Sigmoid colon (tissue), 6 donors: ENCODE measurements at regions not wholly inside any gene's neighbourhood (a gene's known extent, or its start where the extent isn't known, plus 50 kb on each side); places are given as distances from the start of the nearest gene placed in this dataset.

Experiments
- DNase-seq: peaks from one replicate; pipeline ENCODE4 v3.0.0-alpha.2; 2019
- H3K27ac ChIP-seq, 4 donors: fragments of 200-600 bp; sonication (generic); one replicate each; pipeline ENCODE4 v1.5.1; 2016 to 2019; ENCODE audit warnings: mild to moderate bottlenecking in 1 of 4
- H3K27me3 ChIP-seq, 3 donors: fragments of 200-600 bp; sonication (generic); one replicate each; pipeline ENCODE4 v1.5.1; 2019; ENCODE audit warnings: mild to moderate bottlenecking in 1 of 3
- H3K36me3 ChIP-seq, 4 donors: fragments of 200-600 bp; sonication (generic); one replicate each; pipeline ENCODE4 v1.5.1; 2016 to 2019
- H3K4me1 ChIP-seq, 4 donors: fragments of 200-600 bp; sonication (generic); one replicate each; pipeline ENCODE4 v1.5.1; 2017 to 2019
- H3K4me3 ChIP-seq, 4 donors: fragments of 200-600 bp; sonication (generic); one replicate each; pipeline ENCODE4 v1.5.1; 2017 to 2019; ENCODE audit warnings: mild to moderate bottlenecking in 2 of 4, moderate library complexity in 1 of 4
- H3K9me3 ChIP-seq, 4 donors: fragments of 200-600 bp in 3 of 4; sonication (generic) in 3 of 4; one replicate each; pipeline versions ENCODE4 v1.5.1 to v1.6.1; 2013 to 2019
- CTCF ChIP-seq, 4 experiments: fragments of 450-650 bp in 3 of 4; fragments of 200-600 bp in 1 of 4; IDR thresholded peaks; one replicate each; pipeline ENCODE4 v1.5.1; 2016 to 2019; ENCODE audit warnings: antibody characterized with exemption in 4 of 4, mild to moderate bottlenecking in 3 of 4, moderate library complexity in 2 of 4
- EP300 ChIP-seq, 4 donors: sonication (generic); formaldehyde crosslinking; IDR thresholded peaks; one replicate each; pipeline ENCODE4 v1.6.1; 2017; ENCODE audit warnings: antibody characterized with exemption in 4 of 4
- POLR2A ChIP-seq, 2 donors: fragments of 450-650 bp; IDR thresholded peaks; one replicate each; pipeline ENCODE4 v1.6.1; 2016; ENCODE audit warnings: antibody characterized with exemption in 2 of 2, mild to moderate bottlenecking in 2 of 2, moderate library complexity in 2 of 2
- POLR2AphosphoS5 ChIP-seq, 4 donors: sonication (generic); formaldehyde crosslinking; IDR thresholded peaks; one replicate each; pipeline ENCODE4 v1.6.1; 2017; ENCODE audit warnings: antibody characterized with exemption in 4 of 4
- WGBS, 2 donors: extraction: QIAGEN DNeasy Blood & Tissue Kit; methylation state at CpG; one replicate each; pipeline ENCODE4 v1.1.7; 2013; 5-methylcytosine and 5-hydroxymethylcytosine counted together
- intact Hi-C: fragments of 100-400 bp; cut with DNase I; formaldehyde crosslinking; loops from one replicate; pipeline ENCODE4 v1.15.1; 2023
- donor health status: healthy with polysubstance abuse.
- donor health status: healthy.

- H3K36me3 ChIP-seq = no peaks in the 10 kb centered on the region
- peaks cover 0 to 34% (median 22%) of the 10 kb centered on the region in 4 donors for H3K4me1 ChIP-seq
- no peak for TF ChIP-seq POLR2AphosphoS5 (IDR thresholded peaks at IDR 0.05)
- no peak for TF ChIP-seq POLR2A (IDR thresholded peaks at IDR 0.05)
- TF ChIP-seq EP300 (IDR thresholded peaks at IDR 0.05) = no peak
- TF ChIP-seq CTCF (IDR thresholded peaks at IDR 0.05) = no peak
- 70 to 83% methylated on average over 1 of the region's 1 CpG for WGBS, 2 donors
- intact Hi-C loops = no loop called here
- no peak overlapping the region for H3K4me3 ChIP-seq
- peaks cover 0 to 5% (median 0%) of the 10 kb centered on the region in 4 donors for H3K9me3 ChIP-seq
- DNase-seq = no peak
- H3K27ac ChIP-seq = no peak overlapping the region
- H3K27me3 ChIP-seq = no peaks in the 10 kb centered on the region
Measured at GRCh38 chr2:217270485-217271121, 410.7 kb upstream of the TNP1 start.

GRCh38 chr2:217269701-217270484 lies 410.0 kb upstream of the TNP1 start:
- peaks cover 0 to 5% (median 0%) of the 10 kb centered on the region in 4 donors for H3K9me3 ChIP-seq
- no peaks in the 10 kb centered on the region for H3K27me3 ChIP-seq
- no peaks in the 10 kb centered on the region for H3K36me3 ChIP-seq
- intact Hi-C loops = no loop called here
- H3K27ac ChIP-seq = no peak overlapping the region
- no peak for DNase-seq
- peaks cover 0 to 30% (median 17%) of the 10 kb centered on the region in 4 donors for H3K4me1 ChIP-seq
- 55 to 57% methylated on average over 8 of the region's 8 CpGs for WGBS, 2 donors
- no peak overlapping the region for H3K4me3 ChIP-seq
- TF ChIP-seq POLR2AphosphoS5 (IDR thresholded peaks at IDR 0.05) (no peak), EP300 (IDR thresholded peaks at IDR 0.05) (no peak), POLR2A (IDR thresholded peaks at IDR 0.05) (no peak), CTCF (IDR thresholded peaks at IDR 0.05) (no peak)

GRCh38 chr2:217268978-217269377 lies 409.1 kb upstream of the TNP1 start:
- WGBS, 2 donors = 89 to 91% methylated on average over 7 of the region's 7 CpGs
- intact Hi-C loops = no loop called here

GRCh38 chr2:217267758-217268157 lies 407.9 kb upstream of the TNP1 start:
- TF ChIP-seq CTCF (IDR thresholded peaks at IDR 0.05) = no peak
- 88 to 89% methylated on average over 1 of the region's 1 CpG for WGBS, 2 donors
- Histone ChIP-seq H3K9me3 (peaks cover 0 to 5% (median 0%) of the 10 kb centered on the region in 4 donors), H3K36me3 (no peaks in the 10 kb centered on the region), H3K27me3 (no peaks in the 10 kb centered on the region), H3K4me1 (peaks cover 0 to 29% (median 20%) of the 10 kb centered on the region in 4 donors), H3K27ac (peak overlapping the region in 1 of 4 donors; percentile 83), H3K4me3 (no peak overlapping the region)
- intact Hi-C loops = no loop called here
- DNase-seq = no peak

More at GRCh38 chr2:217268978-217269377, 409.1 kb upstream of the TNP1 start:
- peaks cover 0 to 30% (median 16%) of the 10 kb centered on the region in 4 donors for H3K4me1 ChIP-seq
- H3K27ac ChIP-seq = no peak overlapping the region
- H3K9me3 ChIP-seq = peaks cover 0 to 5% (median 0%) of the 10 kb centered on the region in 4 donors
- no peak for DNase-seq
- no peaks in the 10 kb centered on the region for H3K36me3 ChIP-seq
- TF ChIP-seq POLR2A (IDR thresholded peaks at IDR 0.05) = no peak
- TF ChIP-seq POLR2AphosphoS5 (IDR thresholded peaks at IDR 0.05) = no peak
- no peak for TF ChIP-seq CTCF (IDR thresholded peaks at IDR 0.05)
- no peak for TF ChIP-seq EP300 (IDR thresholded peaks at IDR 0.05)
- H3K27me3 ChIP-seq = no peaks in the 10 kb centered on the region
- H3K4me3 ChIP-seq = no peak overlapping the region
